Sigmoid colon (tissue), 4 donors: ENCODE measurements at regions not wholly inside any gene's neighbourhood (a gene's known extent, or its start where the extent isn't known, plus 50 kb on each side); places are given as distances from the start of the nearest gene placed in this dataset.

Source experiments
- EP300 ChIP-seq, 4 donors: sonication (generic); formaldehyde crosslinking; IDR thresholded peaks; one replicate each; pipeline ENCODE4 v1.6.1; 2017; ENCODE audit warnings: antibody characterized with exemption in 4 of 4
- POLR2A ChIP-seq, 2 donors: fragments of 450-650 bp; IDR thresholded peaks; one replicate each; pipeline ENCODE4 v1.6.1; 2016; ENCODE audit warnings: antibody characterized with exemption in 2 of 2, mild to moderate bottlenecking in 2 of 2, moderate library complexity in 2 of 2
- POLR2AphosphoS5 ChIP-seq, 4 donors: sonication (generic); formaldehyde crosslinking; IDR thresholded peaks; one replicate each; pipeline ENCODE4 v1.6.1; 2017; ENCODE audit warnings: antibody characterized with exemption in 4 of 4
- TF ChIP-seq, protein P1 (sequence below), 4 experiments: fragments of 450-650 bp in 3 of 4; fragments of 200-600 bp in 1 of 4; IDR thresholded peaks; one replicate each; pipeline ENCODE4 v1.5.1; 2016 to 2019; ENCODE audit warnings: antibody characterized with exemption in 4 of 4, mild to moderate bottlenecking in 3 of 4, moderate library complexity in 2 of 4

DNA sequence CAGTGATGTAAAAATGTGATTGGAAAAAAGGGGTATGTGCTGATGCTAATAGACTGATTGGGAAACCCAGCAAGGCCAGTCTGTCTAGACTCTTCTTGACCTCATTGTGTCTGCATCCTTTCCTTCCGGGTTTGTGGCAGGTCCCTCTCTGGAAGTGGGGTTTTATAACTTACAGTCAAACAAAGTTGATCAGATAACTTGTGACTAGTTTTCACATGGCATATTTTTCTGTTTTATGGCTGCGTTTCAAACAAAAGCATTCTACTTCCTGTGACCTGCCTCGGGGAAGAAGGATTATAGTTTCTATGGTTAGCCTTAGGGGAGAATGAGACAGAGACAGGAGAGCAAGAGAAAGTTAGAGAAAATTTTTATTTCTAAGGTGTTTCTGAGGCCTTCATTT is 188.7 kb upstream of the HNMT start:
- TF ChIP-seq, protein P1, sequence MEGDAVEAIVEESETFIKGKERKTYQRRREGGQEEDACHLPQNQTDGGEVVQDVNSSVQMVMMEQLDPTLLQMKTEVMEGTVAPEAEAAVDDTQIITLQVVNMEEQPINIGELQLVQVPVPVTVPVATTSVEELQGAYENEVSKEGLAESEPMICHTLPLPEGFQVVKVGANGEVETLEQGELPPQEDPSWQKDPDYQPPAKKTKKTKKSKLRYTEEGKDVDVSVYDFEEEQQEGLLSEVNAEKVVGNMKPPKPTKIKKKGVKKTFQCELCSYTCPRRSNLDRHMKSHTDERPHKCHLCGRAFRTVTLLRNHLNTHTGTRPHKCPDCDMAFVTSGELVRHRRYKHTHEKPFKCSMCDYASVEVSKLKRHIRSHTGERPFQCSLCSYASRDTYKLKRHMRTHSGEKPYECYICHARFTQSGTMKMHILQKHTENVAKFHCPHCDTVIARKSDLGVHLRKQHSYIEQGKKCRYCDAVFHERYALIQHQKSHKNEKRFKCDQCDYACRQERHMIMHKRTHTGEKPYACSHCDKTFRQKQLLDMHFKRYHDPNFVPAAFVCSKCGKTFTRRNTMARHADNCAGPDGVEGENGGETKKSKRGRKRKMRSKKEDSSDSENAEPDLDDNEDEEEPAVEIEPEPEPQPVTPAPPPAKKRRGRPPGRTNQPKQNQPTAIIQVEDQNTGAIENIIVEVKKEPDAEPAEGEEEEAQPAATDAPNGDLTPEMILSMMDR (IDR thresholded peaks at IDR 0.05) = no peak
- TF ChIP-seq POLR2A (IDR thresholded peaks at IDR 0.05) = no peak
- TF ChIP-seq POLR2AphosphoS5 (IDR thresholded peaks at IDR 0.05) = no peak
- no peak for TF ChIP-seq EP300 (IDR thresholded peaks at IDR 0.05)
